Activated CD4-positive, alpha-beta T cell treated with anti-CD3 and anti-CD28 coated beads, Interleukin-2, amount 50 U/mL, for 48 hours (primary cell): ENCODE measurements at regions not wholly inside any gene's neighbourhood (a gene's known extent, or its start where the extent isn't known, plus 50 kb on each side); places are given as distances from the start of the nearest gene placed in this dataset.
"Not testable (repeated sequence)": the region's sequence is repeated elsewhere in the genome, so short reads cannot be mapped to it uniquely, and the experiment has no call there.

Experiments used
- DNase-seq, 2 experiments: peaks; one replicate each; pipeline ENCODE4 v3.0.0-alpha.2; 2020

DNA sequence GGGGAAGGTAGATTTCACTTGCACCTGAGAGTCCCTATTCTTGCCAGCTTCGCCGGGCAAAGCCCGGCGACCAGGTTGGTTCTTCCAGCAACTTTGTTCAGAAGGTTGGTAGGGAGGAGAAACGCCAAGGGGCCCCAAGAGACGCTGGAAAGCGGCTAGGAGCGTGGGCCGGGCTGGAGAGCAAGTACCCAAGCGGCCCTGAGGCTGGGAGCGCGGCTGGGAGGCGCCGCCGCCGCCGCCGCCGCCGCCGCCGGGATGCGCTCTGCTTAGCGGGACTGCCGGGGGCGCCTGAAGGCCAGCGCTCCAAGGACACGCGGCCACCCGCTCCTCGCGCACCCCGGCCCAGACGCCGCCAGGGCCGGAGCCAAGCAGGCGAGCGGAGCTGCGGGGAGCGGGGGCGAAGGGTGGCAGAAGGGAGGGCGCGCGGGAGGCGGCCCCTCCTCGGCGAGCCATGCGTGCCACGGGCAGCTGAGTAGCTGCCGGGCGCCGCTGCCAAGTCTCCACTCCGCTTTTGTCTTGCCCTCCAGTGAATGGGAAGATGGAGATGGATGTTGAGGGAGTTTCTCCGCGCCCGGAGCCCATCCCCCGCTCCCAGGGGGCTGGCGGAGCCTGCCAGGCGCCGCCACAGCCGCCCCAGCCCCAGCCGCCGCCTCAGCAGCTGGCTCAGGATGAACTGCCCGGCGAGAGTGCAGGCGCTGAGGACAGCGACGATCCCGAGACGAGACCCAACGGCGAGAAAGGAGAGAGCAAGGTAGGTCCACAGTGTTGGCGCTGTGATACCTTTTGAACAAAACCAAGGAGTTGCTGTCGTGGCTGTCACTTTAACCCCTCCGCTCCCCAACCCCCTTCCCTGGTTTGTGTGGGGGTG lies 227.4 kb upstream of the AZI2 start:
- no peak for DNase-seq

DNA sequence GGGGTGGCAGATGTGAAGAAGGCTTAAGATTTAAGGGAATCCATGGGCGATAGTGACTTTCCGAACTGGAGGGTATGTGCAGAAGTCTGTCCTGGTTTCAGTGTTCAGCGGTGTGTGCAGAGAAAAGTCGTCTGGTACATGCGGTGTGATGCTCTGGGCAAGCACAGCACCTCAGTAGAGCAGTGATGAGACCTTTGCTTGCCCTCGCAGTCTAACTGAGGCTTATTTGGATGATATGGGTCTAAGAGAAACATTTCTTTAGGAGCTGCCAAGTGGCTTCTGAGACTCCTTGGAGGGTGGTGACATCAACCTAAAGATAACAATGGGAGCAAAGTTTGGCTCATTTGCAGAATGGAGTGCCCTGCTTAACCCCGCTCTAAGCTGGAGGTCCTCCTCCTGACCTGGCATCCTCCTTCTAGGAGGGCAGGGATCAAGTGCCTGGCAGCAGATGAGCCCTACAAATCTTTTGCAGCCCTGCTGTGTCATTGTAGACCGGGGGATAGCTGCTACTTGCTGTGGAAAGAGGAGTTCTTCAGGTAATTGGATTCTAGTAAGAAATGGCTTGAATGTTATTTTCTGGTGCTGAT lies 228.1 kb upstream of the AZI2 start:
- no peak for DNase-seq

- DNase-seq = no peak
Measured at GRCh38 chr3:28577941-28578500, 229.4 kb upstream of the AZI2 start.

DNA sequence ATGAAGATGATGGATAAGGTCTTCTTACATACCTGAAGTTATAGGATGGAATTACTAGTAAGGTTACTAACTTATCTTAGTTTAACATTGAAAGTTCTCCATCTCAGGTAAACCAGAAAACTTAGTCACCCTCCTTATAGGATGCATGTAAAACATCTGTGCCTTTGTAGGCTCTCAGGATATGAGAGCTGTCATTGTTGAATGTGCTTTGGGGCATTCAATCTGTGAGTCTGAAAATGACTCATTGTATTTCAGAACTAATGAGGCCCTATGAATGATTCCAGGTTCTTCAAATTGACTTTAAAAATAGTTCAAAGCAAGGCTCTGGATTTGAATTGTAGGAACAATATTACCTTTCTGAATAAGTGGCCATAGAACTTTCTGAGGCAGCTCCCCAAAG lies 237.7 kb upstream of the AZI2 start:
- DNase-seq = no peak

DNA sequence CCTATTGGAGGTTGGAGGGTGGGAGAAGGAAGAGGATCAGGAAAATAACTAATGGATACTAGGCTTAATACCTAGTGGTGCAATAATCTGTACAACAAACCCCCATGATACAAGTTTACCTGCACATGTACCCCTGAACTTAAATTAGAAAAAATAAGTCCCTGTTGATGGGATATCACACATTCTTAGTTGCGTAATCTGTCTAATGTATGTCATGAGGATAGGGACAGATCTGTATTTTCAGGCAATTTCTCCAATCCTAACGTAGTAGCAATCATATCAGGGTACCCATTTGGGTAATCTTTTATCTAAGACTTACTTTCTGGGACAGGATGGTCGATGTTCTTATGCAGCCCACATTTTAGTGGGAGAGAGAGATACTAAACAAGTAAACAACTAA lies 239.1 kb upstream of the AZI2 start:
- DNase-seq = no peak

- DNase-seq = no peak
Measured at GRCh38 chr3:28590216-28590615, 241.6 kb upstream of the AZI2 start.

DNA sequence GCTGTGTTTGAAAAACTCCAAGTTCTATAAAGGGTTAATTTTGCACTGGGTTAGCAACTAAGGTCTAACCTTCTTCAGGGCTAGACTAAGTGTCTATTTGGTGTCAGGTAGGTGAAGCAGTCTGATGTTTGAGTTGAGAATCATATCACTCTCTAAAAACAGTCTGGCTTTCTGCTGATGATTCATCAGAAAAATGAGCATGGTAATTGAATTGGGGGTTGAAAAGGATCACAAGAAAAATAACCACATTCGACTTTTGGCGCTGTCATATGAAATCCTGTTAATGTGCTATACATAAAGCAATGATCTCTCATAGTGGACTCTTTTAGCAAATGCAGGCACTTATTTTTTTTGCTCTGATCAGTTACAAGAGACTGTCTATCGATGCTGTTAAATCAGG lies 242.2 kb upstream of the AZI2 start:
- no peak for DNase-seq

DNA sequence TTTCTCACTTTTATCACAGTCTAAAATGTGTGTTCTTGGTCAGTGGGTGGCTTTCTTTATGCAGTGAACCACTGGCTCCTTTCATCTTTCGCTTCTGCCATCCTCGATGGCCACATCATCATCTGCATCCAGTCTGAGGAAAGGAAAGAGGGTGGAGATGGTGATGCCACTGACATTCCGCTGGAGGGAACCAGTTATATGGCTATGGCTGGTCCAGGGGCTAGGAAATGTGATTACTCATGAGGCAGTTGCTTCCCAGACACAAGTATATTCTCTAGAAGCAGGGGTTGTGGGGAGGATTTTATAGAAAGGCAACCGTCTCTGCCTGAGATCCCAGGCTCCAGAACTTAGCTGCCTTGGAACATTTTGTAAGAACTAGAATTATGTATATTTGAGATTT lies 246.7 kb upstream of the AZI2 start:
- DNase-seq = no peak

- DNase-seq = no peak
Measured at GRCh38 chr3:28597452-28597851, 248.8 kb upstream of the AZI2 start.

DNA sequence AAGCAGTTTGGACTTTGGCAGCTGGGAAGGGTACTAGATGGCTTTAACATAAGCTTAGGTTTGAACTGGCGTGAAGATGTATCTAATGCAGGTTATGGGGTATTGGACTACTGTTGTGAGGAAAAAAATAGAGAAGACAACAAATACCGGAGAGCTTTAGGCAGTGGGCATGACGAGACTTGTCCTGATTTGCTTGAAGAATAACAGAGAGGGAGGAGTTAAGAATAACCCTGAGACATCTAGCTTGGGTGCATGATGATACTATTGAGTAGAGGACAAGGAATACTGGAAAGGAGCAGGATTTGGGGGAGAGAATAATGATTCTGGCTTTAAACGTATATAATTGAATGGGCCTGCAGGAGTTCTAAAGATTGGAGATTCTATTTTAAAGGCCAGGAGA lies 249.5 kb upstream of the AZI2 start:
- DNase-seq = no peak

DNA sequence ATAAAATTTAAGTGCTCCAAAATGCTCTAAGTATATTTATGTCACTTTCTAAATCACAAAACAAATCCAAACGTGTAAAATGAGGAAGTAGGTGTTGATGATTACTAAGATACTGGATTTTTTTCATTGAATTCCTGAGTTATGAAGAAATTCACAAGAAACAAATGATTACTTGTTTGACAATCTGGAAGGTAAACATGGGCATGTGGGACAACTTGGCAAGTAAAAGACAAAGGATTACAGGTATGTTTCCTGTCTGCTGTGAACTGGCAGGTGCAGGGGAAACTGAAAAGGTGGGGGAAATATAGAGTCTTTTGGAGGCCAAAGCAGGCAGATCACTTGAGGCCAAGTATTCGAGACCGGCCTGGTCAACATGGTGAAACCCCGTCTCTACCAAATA lies 252.7 kb upstream of the AZI2 start:
- DNase-seq = no peak

GRCh38 chr3:28606283-28606682 lies 257.7 kb upstream of the AZI2 start:
- DNase-seq = no peak

DNA sequence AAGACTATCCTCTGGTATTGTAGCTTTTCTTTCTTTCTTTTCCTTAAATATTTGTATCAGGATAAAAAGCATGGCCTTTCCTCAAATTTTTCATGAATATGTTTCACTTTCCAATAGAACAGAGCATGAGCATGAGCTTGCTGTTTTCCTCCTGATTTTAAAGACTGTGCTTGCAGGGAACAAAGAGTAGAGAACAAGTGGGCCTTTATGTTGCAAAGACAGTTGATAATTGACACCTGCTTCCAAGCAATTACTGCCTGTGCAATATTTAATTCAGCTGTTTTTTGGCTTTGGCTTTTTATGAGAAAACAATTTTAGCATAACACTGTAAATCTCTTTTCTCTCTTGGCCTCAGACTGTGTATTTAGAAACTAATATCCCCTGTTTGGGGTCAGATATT lies 263.6 kb upstream of the AZI2 start:
- no peak for DNase-seq

DNA sequence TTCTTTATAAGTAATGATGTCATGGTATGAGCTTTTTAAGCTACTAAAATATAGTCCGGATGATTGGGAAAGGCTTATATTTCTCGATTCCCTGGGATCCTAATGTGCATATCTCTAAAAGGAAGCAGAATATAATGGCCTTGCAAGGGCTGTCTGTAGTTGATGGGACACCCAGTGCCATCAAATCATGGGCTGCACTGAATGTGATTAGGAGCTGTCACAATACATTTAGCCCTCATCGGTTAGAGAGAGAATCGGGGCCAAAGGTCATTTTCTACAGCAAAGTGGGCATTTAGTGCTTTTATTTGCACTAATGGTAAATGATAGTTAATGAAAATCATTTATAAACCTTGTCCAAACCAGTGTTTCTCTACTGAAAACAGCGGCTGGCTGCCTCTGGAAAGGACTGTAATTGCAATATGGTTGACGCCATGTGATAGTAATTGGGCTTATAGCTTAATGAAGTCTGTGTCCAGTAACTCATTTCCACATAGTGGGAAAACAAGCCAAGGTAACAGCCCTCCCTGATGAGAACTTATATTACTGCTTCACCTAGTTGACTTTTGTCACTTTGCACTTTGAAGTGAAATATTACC lies 265.0 kb upstream of the AZI2 start:
- DNase-seq = no peak

GRCh38 chr3:28615071-28615470 lies 266.4 kb upstream of the AZI2 start:
- DNase-seq = no peak

DNA sequence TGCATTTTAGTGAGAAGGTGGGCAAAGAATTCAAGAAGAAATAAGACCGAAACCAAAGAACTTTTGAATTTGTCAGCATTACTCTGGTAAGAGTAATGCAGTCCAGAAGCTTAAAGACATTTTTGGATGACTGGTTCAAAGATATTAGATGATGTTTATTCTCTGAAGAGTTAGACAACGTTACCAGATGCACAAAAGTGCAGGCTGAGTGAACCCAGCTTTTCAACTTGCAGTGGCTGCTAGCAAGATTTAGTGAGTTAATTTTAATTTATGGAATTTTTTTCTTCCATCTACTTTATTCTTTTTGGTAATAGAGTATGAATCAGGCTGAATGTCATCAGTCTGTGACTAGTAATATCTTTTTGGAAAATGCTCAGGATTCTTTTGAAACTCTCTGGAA lies 267.3 kb upstream of the AZI2 start:
- DNase-seq = no peak

GRCh38 chr3:28617821-28618220 lies 269.2 kb upstream of the AZI2 start:
- no peak for DNase-seq

GRCh38 chr3:28623106-28623505 lies 274.5 kb upstream of the AZI2 start:
- no peak for DNase-seq

GRCh38 chr3:28624084-28624483 lies 275.5 kb upstream of the AZI2 start:
- no peak for DNase-seq

DNA sequence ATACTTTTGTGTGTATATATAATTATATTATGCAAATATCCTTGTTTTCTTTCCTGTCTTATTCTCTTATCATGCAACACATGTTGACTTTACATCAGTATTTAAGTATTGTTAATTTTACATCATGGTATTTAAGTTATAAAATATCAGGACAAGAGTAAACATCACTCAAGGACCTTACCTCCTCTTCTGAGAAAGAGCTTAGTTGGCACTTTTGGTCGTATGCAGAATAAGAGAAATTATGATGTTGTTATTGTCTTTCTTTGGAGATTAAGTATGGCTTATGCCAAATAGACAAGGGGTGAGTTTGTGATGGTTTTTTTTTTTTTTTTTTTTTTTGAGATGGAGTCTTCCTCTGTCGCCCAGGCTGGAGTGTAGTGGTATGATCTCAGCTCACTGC lies 279.2 kb upstream of the AZI2 start:
- DNase-seq = not testable (repeated sequence)

DNA sequence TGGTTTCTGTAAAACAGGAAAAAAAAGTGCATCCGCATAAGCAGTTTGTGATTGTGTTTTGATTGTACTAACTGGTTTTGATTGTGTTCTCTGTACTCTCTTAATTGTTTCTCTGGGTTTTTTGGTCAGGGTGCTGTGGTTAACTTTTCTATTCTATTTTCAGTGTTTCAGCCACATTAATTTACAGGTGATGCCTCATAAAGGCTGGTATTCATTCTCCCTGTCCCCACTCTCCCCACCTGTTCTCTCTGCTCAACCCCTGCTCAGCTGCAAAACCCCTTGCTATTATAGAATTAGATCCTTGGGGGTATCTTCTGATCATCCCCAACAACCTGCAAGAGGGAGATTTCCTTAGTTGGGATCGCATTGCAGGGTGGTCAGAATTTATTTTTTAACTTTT lies 285.4 kb upstream of the AZI2 start:
- DNase-seq = no peak

GRCh38 chr3:28637742-28638141 lies 289.1 kb upstream of the AZI2 start:
- DNase-seq = no peak

DNA sequence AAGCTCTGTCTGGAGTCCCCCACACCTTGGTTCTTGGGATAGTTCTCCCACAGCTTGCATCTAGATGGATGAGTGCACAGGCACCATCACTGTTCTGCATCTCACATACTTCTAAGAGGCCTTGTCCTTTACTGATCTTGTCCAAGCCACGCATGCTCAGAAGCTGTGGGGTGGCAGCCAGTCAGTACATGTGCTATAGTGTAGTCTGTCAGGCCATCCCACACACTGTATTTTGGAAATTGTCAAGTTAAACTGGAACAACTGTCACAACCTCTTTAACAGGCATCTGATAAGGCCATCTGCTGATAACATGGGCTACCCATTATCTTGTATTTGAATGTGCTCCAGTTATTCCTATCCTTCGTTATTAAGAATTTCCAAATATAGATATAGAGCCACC lies 296.5 kb upstream of the AZI2 start:
- DNase-seq = no peak

- DNase-seq = no peak
Measured at GRCh38 chr3:28646435-28646834, 297.8 kb upstream of the AZI2 start.
